GM18519 (cell line): ENCODE measurements at regions not wholly inside any gene's neighbourhood (a gene's known extent, or its start where the extent isn't known, plus 50 kb on each side); places are given as distances from the start of the nearest gene placed in this dataset.

Experiments
- ATAC-seq: cut with Tn5 transposase; IDR thresholded peaks from one replicate; pipeline ENCODE4 v1.9.1; 2021; ENCODE audit warnings: mild to moderate bottlenecking, moderate library complexity; ENCODE audit not compliant: unreplicated experiment, low FRiP score

GRCh38 chr15:100780208-100780800 is 99.3 kb upstream of the ALDH1A3 start:
- no peak for ATAC-seq

- ATAC-seq = no peak
These were observed 98.3 kb upstream of the ALDH1A3 start for GRCh38 chr15:100781061-100781960.

GRCh38 chr15:100781961-100782530 is 97.6 kb upstream of the ALDH1A3 start:
- ATAC-seq = no peak

DNA sequence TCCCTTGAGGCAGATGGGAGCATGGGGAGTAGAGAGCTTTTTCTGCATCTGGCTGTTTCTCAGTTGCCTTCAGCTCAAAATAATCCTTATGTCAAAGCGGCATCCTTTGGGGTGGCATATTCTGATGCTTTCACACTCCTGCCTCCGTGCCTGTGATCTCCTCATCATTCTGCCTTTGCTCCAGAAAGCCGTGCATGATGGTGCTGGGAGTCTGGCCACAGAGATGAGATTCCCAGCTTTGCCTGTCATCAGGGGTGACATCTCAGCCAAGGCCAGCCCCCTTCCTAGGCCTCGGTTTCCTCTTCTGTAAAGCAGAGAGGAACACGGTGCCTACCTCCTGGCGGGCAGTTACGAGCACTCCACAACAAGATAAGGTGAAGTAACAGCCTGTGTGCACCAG is 96.3 kb upstream of the ALDH1A3 start:
- ATAC-seq = no peak

- no peak for ATAC-seq
These were observed 95.7 kb upstream of the ALDH1A3 start for GRCh38 chr15:100783760-100784492.

GRCh38 chr15:100784493-100785180 is 95.0 kb upstream of the ALDH1A3 start:
- ATAC-seq = no peak

DNA sequence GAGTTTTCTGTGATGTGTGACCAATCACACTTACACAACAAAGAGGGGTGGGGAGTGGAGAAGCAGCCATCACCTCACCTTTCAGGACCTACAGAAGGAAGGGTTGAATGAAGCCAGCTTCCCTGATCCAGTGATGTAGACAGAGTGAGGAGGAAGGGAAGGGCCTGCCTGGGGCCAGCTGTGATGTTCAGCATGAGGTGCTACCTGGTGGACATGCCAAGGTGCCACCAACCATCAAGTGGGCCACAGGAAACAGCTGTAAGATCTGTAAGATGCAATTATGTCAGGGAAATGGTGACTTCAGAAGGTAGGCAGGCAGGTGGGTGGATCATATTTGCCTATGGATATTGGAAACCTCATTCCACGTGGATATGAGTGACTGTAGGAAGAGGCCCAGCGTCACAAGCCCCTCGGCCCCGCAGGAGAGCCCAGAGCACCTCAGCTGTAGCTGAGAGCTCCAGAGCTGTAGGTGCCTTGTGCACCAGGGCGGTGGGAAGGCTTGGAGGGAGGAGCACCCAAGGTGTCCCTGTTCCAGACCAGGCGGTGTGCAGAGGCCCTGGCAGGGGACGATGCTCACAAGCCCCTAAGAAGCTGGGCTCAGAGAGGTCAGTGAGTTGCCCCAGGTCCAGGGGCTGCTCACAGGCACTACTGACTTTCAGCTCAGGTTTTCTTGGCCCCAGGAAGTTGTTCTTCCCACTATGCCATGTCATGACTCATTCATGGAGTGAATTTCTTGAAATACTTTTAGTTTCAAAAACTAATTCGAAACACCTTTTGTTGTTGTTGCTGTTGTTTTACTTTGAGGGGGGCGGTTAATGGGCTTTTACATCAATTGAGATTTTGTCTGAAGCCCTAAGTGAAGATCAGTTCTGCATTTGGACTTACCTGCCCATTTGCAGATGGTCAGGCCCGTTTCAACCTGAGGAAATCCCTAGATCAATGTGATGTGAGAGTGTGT is 94.2 kb upstream of the ALDH1A3 start:
- no peak for ATAC-seq

DNA sequence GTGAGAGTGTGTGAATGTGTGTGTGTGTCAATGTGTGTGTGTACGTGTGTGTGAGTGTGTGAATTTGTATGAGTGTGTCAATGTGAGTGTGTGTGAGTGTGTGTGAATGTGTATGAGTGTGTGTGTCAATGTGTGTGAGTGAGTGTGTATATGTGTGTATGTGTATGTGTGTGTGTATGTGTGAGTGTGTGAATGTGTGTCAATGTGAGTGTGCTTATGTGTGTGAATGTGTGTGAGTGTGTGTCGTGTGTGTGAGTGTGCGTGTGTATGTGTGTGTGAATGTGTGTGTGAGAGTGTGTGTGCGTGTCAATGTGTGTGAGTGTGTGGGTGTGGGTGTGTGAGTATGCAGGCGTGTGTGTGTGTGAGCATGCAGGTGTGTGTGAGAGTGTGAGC is 93.5 kb upstream of the ALDH1A3 start:
- no peak for ATAC-seq

DNA sequence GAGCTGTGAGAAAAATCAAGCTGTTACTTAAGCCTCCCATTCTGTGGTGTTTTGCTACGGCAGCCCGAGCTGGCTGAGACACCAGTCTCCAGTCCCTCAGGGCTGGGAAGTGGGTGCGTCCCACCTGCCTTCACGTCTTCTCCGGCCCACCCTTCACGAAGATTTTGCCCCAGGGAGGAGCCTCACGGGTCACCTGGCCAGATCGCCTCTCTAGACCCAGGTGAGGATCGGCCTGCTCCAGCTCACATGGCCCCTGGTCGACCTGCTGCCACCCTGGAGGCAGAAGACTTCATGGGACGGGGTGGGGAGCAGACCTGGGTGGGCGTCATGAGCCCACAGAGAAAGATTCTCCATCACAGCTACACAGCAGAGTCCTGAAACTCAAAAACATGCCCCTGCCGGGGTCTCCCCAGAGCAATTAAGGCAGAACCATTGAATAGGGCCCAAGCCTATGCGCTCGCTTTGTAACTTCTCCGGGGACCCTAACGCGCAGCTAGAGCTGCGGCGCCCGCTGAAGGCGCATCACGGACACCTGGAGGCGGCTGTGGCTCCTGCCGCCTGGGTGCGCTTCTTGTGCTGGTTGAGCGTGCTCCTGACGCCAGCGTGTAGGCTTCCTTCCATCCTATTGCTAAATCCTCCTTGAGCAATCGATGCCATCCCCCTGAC is 92.6 kb upstream of the ALDH1A3 start:
- ATAC-seq = no peak

- no peak for ATAC-seq
These were observed 91.8 kb upstream of the ALDH1A3 start for GRCh38 chr15:100787567-100788417.

- no peak for ATAC-seq
These were observed 91.1 kb upstream of the ALDH1A3 start for GRCh38 chr15:100788418-100789105.

DNA sequence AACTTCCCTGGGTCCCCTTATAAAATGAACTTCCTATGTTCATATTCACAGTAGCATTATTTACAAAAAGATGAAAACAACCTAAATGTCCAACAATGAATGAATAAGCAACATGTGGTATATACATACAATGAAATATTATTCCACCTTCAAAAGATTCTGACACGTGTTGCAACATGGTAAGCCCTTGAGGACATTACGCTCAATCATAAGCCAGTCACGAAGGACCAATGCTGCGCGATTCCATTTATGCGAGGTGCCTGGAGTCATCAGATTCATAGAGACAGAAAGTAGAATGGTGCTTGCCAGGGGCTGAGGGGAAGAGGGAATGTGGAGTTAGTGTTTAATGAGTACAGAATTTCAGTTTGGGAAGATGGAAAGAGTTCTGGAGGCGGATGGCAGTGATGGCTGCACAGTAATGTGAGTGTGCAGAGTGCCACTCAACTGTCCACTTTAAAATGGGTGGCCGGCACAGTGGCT is 88.8 kb upstream of the ALDH1A3 start:
- no peak for ATAC-seq

DNA sequence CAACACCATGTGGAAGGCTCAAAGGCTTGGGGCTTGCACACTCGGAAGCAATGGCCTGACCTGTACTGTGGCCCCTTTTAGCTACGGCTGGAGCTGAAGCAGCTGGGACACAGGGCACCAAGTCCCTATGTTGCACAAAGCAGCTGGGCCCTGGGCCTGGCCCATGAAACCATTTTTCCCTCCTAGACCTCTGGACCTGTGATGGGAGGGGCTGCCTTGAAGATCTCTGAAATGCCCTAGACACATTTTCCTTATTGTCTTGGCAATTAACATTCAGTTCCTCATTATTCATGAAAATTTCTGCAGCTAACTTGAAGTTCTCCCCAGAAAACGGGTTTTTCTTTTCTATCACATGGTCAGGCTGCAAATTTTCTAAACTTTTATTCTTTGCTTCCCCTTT is 85.6 kb upstream of the ALDH1A3 start:
- no peak for ATAC-seq

DNA sequence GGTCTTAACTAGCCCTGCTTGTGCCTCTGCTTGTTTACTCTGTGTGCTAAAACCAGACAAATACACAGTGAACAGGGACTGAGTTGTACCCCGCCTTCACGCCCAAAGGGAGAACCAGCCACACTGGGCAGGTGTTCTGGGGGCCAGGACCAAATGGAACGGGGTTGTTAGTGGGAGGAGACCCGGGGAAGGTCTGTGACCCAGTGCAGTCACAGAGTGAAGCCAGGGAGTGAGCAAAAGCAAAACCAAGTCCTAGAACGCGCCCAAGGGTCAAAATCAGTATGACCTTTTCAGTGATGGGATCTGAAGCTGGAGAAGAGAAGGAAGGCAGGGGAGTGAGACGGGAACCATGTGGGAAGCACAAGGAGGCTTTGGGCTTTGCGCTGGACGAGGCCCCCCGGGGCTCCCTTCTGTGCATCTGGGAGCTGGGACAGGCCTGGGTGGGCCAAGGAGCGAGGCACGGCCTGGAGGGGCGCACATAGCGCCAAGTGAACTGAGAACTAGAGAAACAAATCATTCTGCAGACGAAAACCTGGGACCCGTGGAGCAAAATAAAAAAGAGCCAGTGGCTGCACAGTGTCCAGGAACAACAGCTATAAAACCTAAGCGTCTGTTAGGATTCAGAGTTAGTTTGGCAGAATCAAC is 78.3 kb upstream of the ALDH1A3 start:
- no peak for ATAC-seq

- ATAC-seq = no peak
These were observed 77.0 kb upstream of the ALDH1A3 start for GRCh38 chr15:100802421-100803170.

DNA sequence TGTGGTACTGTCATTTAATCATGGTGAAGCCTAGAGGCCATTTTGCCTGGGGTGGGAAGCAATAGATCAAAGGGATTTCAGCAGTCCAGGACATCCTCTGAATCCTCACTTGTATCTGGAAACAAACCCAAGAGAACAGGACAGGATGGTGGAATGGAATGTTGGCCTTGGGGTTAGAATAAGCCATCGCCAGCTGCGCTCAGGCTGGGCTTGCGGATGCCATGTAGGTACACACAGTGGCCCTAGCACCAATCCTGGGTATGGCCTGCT is 76.5 kb upstream of the ALDH1A3 start:
- ATAC-seq = no peak
